Right renal cortex interstitium (tissue), 3 donors: ENCODE measurements at regions not wholly inside any gene's neighbourhood (a gene's known extent, or its start where the extent isn't known, plus 50 kb on each side); places are given as distances from the start of the nearest gene placed in this dataset.
"Not testable (repeated sequence)": the region's sequence is repeated elsewhere in the genome, so short reads cannot be mapped to it uniquely, and the experiment has no call there.

Experiments
- DNase-seq, 3 donors: peaks; one replicate each; pipeline ENCODE4 v3.0.0-alpha.2; 2013; ENCODE audit warnings: low read depth in 3 of 3, low spot score in 2 of 3

DNA sequence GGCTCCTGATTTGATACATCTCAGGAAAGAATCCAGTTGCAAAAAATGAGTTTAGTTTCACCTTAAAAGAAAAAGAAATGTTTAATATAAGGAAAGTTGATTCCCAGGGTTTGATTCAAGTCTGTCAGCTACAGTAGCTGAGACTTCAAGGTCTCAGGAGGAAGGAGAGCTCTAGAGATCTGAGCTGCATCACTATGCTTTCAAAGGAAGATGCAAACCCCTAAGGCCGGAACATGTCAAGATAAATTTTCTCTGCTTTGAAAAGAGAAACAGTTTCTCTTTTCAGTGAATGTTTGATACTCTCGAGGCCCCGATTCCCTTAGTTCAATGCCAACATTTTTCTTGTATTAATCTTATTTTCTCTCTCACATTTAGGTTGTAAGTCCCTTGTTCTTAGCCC is 128.6 kb downstream of the RGPD3 start:
- no peak for DNase-seq

DNA sequence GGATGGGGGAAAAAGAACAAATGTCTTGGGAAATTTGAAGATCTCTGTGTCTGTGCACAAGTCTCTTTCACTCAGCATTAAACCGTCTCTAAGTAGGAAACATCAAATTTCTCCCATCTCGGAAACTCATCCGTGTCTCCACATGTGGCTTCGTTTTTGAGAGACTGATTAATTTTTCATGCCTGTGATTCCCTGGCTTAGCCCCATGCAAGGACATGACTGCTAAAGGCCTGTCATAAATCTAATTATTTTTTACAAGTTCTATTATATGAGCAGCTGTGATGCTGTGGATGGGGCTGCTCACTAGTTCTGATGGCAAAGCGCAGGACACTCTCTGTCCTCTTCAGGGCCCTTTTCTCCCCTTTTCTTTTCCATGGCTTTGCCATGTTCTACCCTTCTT is 129.1 kb downstream of the RGPD3 start:
- no peak for DNase-seq

DNA sequence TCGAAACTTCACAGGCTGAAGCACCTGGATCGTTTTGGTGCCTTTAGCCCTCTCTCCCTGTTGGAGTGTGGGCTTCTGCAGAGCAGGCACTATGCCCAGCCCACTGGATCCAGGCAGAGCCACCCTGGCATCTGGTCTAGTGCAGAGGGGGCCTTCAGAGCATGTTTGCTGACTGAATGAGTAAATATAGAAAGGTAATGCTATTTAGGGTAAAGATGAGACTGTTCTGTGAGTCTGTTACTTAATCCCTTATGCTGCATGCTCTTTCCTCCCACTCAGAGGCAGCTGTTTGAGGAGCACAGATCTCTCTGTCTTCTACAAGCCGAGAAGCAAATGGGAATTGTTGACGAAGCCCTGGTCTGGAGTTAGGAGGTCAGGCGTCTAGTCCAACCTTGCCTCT is 130.2 kb downstream of the RGPD3 start:
- DNase-seq, result no peak

DNA sequence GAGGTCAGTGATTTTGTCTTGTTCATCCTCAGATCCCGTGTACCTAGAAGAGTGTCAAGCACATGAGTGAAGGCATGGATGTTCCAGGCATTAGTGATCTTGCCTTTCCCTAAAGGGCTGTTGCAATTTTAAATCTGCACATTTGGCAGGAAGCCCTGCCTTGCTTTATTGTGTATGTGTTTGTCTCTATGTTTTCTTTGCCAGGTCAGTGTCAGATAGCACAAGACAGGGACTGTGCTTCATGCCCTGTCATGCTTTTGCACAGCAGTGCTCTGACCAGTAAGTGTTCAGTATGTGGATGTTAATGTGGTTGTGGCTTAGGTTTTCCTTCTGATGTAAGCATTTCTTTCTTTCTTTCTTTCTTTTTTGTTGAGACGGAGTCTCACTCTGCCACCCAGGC is 131.5 kb downstream of the RGPD3 start:
- DNase-seq, result no peak

DNA sequence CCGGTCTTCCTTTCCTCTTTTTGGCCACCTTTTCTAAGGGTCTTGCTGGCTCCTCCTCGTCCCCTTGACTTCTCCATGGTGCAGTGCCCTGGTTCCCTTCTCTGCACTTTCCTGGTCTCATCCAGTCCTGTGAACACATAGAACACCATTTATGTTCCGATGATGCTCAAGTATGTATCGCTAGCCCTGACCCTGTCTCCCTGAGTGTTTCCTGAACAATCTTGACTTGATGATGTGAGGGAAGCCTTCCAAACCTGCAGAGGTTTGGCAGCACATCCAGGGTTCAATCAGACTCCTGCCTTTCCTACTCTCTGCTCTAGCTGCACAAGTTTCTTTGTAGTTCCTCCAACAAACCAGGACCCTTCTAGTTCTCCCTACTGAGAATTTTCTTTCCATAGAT is 132.1 kb downstream of the RGPD3 start:
- no peak for DNase-seq

DNA sequence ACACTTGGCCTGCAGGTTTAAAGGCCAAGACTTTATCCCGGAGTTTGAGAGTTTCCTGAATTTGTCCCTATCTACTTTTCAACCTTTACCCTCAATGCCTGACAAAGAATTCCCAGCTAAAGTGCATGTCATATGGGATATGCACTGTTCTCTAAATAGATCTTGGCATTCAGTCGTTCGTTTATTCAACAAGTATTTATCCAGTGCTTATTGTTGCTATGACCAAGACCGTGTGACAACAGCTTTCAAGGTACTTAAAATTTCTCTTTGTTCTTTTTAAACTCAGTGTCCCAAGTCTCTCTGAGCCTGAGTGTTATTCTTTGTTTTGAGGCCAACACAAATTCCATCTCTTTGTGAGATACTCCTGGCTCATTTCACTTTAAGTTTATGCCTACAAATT is 133.4 kb downstream of the RGPD3 start:
- DNase-seq, result no peak

DNA sequence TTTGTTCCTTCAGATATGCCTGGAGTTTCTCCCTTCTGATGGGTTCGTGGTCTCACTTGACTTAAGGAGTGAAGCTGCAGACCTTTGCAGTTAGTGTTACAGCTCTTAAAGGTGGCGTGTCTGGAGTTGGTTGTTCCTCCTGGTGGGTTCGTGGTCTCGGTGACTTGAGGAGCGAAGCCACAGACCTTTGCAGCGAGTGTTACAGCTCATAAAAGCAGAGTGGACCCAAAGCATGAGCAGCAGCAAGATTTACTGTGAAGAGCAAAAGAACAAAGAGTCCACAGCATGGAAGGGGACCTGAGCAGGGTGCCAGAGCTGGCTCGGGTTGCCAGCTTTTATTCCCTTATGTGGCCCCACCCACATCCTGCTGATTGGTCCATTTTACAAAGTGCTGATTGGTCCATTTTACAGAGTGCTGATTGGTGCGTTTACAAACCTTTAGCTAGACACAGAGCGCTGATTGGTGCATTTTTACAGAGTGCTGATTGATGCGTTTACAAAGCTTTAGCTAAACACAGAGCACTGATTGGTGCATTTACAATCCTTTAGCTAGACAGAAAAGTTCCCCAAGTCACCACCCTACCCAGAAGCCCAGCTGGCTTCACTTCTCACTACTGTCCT is 134.8 kb downstream of the RGPD3 start:
- not testable (repeated sequence) for DNase-seq

DNA sequence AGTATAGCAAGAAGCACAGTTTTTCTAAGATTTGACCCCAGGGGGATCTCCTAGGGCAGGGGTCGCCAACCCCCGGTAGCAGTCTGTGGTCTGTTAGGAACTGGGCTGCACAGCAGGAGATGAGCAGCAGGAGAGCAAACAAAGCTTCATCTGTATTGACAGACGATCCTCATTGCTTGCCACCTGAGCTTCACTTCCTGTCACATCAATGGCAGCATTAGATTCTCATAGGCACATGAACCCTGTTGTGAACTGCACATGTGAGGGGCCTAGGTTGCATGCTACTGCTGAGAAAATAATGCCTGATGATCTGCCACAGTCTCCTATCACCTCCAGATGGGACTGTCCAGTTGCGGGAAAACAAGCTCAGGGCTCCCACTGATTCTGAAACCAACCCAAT is 136.2 kb downstream of the RGPD3 start:
- no peak for DNase-seq

DNA sequence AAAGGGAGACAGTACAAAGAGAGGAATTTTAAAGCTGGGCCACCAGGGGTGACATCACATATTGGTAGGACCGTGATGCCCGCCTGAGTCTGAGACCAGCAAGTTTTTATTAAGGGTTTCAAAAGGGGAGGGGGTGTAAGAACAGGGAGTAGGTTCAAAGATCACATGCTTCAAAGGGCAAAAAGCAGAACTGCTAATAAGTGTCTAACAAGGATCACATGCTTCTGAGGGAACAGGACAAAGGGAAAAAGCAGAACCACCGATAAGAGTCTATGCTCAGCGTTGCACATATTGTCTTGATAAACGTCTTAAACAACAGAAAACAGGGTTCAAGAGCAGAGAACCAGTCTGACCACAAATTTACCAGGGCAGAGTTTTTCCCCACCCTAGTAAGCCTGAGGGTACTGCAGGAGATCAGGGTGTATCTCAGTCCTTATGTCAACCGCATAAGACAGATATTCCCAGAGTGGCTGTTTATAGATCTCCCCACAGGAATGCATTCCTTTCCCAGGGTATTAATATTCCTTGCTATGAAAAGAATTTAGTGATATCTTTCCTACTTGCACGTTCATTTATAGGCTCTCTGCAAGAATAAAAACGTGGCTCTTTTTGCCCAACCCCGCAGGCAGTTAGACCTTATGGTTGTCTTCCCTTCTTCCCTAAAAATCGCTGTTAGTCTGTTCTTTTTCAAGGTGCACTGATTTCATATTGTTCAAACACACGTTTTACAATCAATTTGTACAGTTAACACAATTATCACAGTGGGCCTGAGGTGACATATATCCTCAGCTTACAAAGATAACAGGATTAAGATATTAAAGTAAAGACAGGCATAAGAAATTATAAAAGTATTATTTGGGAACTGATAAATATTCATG is 136.5 kb upstream of the UXS1 start:
- DNase-seq, result not testable (repeated sequence)

DNA sequence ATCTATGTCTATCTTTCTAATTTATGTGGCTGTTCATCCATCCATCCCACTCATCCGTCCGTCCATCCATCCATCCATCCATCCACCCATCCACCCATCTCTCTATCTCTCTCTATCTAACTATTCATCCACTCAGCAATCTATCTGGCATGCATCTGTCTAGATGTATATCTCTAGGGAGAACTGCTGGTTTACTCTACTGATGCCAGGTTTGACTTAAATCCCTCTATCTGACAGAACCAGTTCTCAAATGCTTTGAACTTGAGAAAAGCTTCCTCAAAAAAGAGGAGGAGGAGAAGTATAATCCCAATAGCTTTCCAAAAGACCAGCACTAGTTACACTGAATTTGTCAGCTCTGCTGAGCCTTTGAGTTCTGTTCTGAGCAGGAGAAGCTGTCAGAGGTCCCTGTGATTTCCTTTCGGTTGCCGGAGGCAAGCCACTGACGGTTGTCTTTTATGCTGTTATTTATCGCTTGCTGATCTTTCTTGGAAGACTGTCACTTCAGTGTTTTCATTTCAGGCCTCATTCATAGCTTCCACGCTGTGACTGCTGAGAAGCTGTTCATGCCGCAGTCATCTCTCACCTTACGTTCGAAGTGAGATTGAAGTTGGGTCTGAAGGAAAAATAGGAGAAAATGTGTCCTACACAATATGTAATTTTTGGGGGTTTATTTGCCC is 129.4 kb upstream of the UXS1 start:
- DNase-seq, result no peak

DNA sequence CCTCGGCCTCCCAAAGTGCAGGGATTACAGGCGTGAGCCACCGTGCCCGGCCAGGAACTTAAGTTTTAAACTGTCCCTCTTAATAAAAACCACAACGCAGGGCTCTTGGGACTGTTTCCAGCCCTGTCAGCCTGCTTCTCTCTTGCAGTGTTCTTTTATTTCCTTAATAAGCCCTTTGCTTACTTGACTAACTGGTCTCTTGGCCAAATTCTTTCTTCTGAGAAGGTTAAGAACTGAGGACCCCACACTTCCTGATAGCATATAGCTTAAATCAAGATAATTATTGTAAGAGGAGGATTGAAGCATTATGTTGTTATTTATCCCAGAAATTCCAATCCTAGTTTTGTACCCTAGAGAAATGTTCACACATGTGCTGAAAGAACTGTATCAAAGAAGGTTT is 128.2 kb upstream of the UXS1 start:
- peak; percentile 42 to 50 (median 49) for DNase-seq

DNA sequence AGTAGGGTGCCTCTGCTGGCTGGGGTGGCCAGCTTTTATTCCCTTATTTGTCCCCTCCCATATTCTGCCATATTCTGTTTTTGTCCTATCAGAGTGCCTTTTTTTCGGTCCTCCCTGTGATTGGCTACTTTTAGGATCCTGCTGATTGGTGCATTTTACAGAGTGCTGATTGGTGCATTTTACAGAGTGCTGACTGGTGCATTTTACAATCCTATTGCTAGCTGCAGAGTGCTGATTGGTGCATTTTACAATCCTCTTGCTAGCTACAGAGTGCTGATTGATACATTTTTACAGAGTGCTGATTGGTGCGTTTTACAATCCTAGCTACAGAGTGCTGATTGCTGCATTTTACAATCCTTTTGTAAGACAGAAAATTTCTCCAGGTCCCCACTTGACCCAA is 126.3 kb upstream of the UXS1 start:
- DNase-seq, result not testable (repeated sequence)

DNA sequence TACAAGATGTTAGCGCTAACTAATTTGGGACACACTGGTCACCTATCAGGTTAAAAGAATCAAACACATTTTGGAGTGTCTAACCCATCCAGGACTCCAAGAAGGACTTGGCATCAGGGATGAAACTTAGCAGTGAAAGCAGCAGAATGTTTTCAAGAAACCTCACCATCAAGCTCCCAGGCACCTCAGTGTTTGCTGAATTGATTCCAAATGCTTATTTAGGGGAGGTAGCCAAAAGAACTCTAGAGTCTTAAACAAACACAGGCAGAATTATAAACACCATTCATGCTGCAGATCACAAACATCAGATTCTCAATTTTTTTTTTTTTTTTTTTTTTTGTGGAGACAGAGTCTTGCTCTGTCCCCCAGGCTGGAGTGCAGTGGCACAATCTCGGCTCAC is 122.8 kb upstream of the UXS1 start:
- no peak for DNase-seq

DNA sequence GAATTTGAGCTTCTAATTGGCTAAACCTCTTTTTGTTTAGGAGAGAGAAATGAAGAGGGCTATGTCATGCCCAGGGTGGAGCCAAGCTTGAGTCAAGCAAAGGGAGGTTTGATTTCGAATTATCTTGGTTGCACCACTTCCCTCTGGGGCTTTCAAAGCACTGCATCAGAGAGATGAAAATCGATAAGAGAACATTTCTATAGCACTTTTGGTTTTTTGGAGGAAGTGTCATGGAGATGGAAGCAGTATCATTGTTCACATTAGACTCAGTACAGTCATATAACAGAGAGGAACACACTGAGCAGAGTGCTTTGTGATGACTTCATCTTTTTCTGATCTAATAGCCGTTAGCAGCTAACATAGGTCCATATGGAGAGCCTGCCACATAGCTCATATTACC is 120.3 kb upstream of the UXS1 start:
- no peak for DNase-seq

DNA sequence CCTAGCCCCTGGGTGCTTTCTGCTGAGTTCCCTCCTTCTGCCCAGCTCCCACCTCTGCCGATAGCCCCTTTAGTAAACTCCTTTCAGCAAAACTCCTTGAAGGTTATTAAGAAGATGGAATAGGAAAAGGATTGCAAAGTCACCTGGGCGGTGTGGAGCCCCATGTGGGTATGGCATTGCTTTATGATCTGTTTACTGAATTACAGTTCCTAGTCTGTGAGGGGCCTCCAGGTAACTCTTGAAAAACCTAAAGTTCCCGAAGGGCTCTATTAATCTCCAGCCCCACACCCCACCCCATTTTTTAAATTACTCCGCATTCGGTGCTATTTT is 116.9 kb upstream of the UXS1 start:
- DNase-seq, result no peak

DNA sequence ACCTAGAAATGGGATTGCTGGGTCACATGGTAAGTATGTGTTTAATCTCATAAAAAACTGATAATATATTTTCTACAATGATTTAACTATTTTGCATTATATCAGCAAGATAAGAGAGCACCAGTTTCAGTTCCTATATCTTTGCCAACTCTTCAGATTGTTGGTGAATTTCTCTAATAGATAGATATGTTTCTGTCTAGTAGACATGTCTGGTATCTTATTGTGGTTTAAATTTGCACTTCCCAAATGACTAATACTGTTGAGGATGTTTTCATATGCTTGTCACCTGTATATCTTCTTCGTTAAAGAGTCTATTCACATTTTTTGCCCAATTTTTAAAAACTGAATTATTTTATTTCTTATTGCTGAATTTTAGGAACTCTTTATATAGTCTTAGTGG is 113.8 kb upstream of the UXS1 start:
- no peak for DNase-seq

DNA sequence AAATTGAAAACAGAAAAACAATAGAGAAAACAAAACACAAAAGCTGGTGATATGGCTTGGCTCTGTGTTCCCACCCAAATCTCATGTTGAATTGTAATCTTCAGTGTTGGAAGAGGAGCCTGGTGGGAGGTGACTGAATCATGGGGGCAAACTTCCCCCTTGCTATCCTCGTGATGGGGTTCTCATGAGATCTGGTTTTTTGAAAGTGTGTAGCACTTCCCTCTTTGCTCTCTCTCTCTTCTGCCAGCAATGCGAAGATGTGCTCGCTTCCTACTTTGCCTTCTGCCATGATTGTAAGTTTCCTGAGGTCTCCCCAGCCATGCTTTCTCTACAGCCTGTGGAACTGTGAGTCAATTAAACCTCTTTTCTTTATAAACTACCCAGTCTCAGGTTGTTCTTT is 112.3 kb upstream of the UXS1 start:
- DNase-seq, result no peak

DNA sequence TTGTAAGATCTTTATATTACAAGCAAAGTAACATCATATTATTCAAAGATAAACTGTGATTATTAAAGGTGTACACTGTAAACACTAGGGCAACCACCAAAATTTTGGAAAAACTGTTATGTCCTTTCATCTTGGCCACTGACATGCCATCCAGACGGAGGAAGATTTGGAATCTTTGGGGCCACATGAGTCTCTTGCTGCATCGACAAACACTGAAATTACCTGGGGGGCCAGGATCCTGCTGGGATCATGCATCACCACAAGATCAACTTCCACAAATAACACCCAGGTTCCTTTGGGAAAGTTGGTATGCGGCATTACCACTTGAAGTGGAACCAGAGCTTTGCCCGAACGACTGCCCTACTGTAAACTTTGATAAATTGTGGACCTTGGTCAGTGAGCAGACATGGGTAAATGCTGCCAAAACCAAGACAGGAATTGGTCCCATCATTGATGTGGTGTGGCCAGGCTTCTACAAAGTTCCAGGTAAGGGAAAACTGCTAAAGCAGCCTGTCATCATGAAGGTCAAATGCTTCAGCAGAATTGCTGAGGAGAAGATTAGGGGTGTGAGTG is 110.6 kb upstream of the UXS1 start:
- DNase-seq, result no peak

DNA sequence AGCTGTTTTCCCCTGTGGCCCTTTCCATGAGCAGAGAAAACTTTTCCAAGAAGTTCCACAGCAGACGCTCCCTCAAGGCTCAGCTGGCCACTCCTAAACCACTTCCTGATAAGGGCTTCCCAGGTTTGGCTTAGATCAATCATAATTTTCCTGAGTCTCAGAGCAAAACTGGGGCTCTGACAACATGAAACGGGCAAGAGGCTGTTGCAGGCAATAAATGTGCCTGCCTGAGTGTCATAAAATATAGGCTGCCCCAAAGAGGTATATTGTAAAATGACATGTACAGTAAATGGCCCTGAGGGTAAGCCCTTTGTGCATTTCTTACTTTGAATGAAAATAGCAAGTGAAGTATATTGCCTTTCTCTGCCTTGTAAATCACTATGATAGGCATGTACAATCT is 105.6 kb upstream of the UXS1 start:
- DNase-seq, result no peak

DNA sequence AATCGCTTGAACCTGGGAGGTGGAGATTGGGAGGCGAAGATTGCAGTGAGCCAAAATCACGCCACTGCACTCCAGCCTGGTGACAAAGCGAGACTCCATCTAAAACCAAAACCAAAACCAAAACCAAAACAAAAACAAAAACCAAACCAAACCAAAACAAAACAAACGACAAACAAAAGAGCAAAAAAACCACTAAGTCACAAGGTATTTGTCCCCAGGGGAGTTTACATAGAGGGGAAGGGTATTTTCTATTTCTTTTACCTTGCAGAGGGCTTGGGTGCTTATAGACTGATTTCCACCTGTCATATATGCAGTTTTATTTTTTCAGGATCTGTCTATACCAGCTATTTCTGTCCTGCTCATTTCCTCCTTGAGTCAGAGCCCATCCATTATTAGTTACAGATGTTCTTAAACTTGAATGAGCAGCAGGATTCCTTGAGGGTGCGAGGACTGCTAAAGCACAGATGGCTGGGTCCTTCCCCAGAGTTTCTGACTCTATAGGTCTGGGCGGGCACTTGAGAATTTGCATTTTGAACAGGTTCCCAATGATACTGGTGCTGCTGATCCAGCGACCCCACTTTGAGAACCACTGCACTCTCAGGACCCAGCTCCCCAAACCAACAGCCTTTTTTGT is 102.2 kb upstream of the UXS1 start:
- no peak for DNase-seq

DNA sequence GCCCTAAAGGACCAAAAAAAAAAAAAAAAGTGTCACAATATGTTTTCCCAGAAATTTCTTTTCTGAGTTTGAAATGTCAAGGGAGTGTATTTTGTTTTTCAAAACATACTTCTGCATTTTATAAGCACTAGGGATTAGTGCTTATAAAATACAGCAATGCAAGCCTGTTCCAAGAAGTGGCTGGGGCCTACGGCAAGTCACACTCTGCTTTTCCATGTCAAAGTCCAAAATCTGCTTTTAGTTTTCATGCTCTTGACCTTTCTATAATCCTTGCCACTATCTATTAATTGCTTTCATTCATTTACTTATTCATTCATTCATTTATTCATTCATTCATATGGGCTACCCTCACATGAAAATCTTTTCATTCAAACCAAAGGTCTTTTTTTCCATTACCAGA is 100.1 kb upstream of the UXS1 start:
- no peak for DNase-seq
